HAP-1 (cell line): ENCODE measurements at regions not wholly inside any gene's neighbourhood (a gene's known extent, or its start where the extent isn't known, plus 50 kb on each side); places are given as distances from the start of the nearest gene placed in this dataset.
"Not testable (repeated sequence)": the region's sequence is repeated elsewhere in the genome, so short reads cannot be mapped to it uniquely, and the experiment has no call there.

Experiments
- DNase-seq, 2 experiments: peaks; one replicate each; pipeline ENCODE4 v3.0.0-alpha.2; 2016 to 2020; ENCODE audit warnings: low spot score in 2 of 2
- H3K27me3 ChIP-seq: fragments of 250-450 bp; sonication (Bioruptor Pico); 2 replicates; pipeline ENCODE4 v1.5.1; 2020; ENCODE audit warnings: low read depth, mild to moderate bottlenecking, moderate library complexity
- H3K36me3 ChIP-seq: fragments of 250-450 bp; sonication (Bioruptor Pico); replicated peaks from 2 replicates; pipeline ENCODE4 v1.5.1; 2020; ENCODE audit warnings: mild to moderate bottlenecking
- H3K4me1 ChIP-seq: fragments of 250-450 bp; sonication (Bioruptor Pico); 2 replicates; pipeline ENCODE4 v1.5.1; 2020; ENCODE audit warnings: mild to moderate bottlenecking
- H3K4me3 ChIP-seq: fragments of 250-450 bp; sonication (Bioruptor Pico); 2 replicates; pipeline ENCODE4 v1.5.1; 2020; ENCODE audit warnings: mild to moderate bottlenecking, moderate library complexity
- H3K9me3 ChIP-seq: fragments of 250-450 bp; sonication (Bioruptor Pico); 2 replicates; pipeline ENCODE4 v1.5.1; 2020; ENCODE audit warnings: mild to moderate bottlenecking, moderate library complexity
- in situ Hi-C: fragments of 300-500 bp; cut with MboI; formaldehyde crosslinking; loops from 3 replicates; pipeline ENCODE4 v1.14.3; 2020; ENCODE audit warnings: low sequenced_read_pairs, inconsistent platforms, mixed read lengths

DNA sequence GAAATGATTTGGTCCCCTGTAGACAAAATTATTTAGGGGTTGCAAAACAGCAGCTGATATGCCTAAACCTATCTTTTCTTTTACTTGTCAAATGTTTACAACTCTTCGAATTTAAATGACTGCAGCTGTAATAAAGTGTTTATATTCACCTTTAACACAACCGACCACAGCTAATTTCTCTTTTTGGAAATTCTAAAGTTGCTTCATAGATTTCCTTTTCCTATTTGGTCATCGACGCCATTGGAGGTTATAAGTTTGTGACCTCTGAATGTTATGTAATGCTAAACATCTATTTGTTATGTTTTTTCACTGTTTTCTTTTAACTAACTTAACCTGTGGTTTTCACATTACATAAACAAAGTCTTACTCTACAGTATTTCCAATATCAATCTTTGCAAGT lies 1094.9 kb upstream of the EPHA6 start:
- no peak overlapping the region for H3K4me3 ChIP-seq
- in situ Hi-C loops, result no loop called here
- H3K27me3 ChIP-seq, result no peaks in the 10 kb centered on the region
- DNase-seq, result no peak
- H3K4me1 ChIP-seq, result no peaks in the 10 kb centered on the region
- H3K9me3 ChIP-seq, result no peaks in the 10 kb centered on the region
- H3K36me3 ChIP-seq, result no peaks in the 10 kb centered on the region

DNA sequence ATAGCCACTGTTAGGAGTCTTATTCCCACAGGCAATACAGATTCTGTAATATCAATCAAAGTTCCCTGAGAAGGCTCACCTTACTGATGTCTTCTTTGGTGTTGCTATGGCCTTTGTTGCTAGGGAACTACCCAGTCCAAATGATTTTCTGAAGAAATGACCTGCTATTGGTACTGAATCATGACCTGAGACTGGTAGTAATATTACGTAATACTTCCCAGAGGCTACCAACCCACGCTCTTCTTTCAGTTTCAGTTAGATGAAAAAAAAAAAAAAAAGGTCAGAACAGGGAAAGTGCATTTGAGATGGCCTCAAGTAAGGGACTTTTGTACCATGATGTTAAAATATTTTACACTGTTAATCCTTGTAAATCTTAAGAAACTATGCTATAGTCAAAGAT lies 1092.5 kb upstream of the EPHA6 start:
- Histone ChIP-seq H3K4me1 (no peaks in the 10 kb centered on the region), H3K9me3 (no peaks in the 10 kb centered on the region), H3K4me3 (no peak overlapping the region), H3K27me3 (no peaks in the 10 kb centered on the region), H3K36me3 (no peaks in the 10 kb centered on the region)
- in situ Hi-C loops, result no loop called here
- no peak for DNase-seq

- Histone ChIP-seq H3K9me3 (no peaks in the 10 kb centered on the region), H3K4me3 (no peak overlapping the region), H3K27me3 (no peaks in the 10 kb centered on the region), H3K36me3 (no peaks in the 10 kb centered on the region), H3K4me1 (no peaks in the 10 kb centered on the region)
- DNase-seq, result no peak
- in situ Hi-C loops, result no loop called here
These were observed 1088.6 kb upstream of the EPHA6 start for GRCh38 chr3:95725770-95726169.

- Histone ChIP-seq H3K4me1 (no peaks in the 10 kb centered on the region), H3K4me3 (no peak overlapping the region), H3K27me3 (no peaks in the 10 kb centered on the region), H3K9me3 (no peaks in the 10 kb centered on the region), H3K36me3 (no peaks in the 10 kb centered on the region)
- in situ Hi-C loops, result no loop called here
- no peak for DNase-seq
These were observed 1082.6 kb upstream of the EPHA6 start for GRCh38 chr3:95731753-95732152.

- no peaks in the 10 kb centered on the region for H3K9me3 ChIP-seq
- no peaks in the 10 kb centered on the region for H3K4me1 ChIP-seq
- in situ Hi-C loops, result no loop called here
- H3K36me3 ChIP-seq, result no peaks in the 10 kb centered on the region
- DNase-seq, result no peak
- H3K27me3 ChIP-seq, result no peaks in the 10 kb centered on the region
- H3K4me3 ChIP-seq, result no peak overlapping the region
These were observed 1081.1 kb upstream of the EPHA6 start for GRCh38 chr3:95733336-95733735.

DNA sequence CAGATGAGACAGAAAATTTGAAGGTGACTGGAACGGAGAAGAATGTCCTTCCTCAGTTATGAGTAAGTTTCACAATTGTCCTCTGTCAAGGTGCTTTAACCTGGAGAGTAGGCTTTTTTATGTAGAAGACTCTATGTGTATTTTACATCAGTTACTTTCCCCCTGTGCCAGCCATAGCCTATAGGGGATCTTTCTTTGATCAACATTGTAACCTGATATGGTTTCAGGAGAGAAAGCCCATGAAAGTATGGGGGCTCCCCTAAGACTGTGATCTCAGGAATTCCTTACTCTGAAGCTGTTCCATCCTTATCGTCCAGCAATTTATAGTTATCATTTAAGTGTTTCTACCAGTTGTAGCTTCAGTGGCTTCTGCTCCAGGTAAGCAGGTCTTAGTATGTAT lies 1076.3 kb upstream of the EPHA6 start:
- Histone ChIP-seq H3K36me3 (no peaks in the 10 kb centered on the region), H3K4me1 (no peaks in the 10 kb centered on the region), H3K4me3 (no peak overlapping the region), H3K27me3 (no peaks in the 10 kb centered on the region), H3K9me3 (no peaks in the 10 kb centered on the region)
- in situ Hi-C loops, result no loop called here
- no peak for DNase-seq

- in situ Hi-C loops, H3K36me3 ChIP-seq, H3K4me1 ChIP-seq, H3K9me3 ChIP-seq, H3K27me3 ChIP-seq, H3K4me3 ChIP-seq, DNase-seq: not testable (repeated sequence)
These were observed 1069.5 kb upstream of the EPHA6 start for GRCh38 chr3:95744896-95745295.

- DNase-seq, result no peak
- in situ Hi-C loops, result no loop called here
- H3K9me3 ChIP-seq, result no peaks in the 10 kb centered on the region
- H3K4me3 ChIP-seq, result no peak overlapping the region
- no peaks in the 10 kb centered on the region for H3K27me3 ChIP-seq
- no peaks in the 10 kb centered on the region for H3K36me3 ChIP-seq
- no peaks in the 10 kb centered on the region for H3K4me1 ChIP-seq
These were observed 1064.3 kb upstream of the EPHA6 start for GRCh38 chr3:95750097-95750496.

GRCh38 chr3:95751509-95751908 lies 1062.9 kb upstream of the EPHA6 start:
- Histone ChIP-seq H3K9me3 (no peaks in the 10 kb centered on the region), H3K4me3 (no peak overlapping the region), H3K4me1 (no peaks in the 10 kb centered on the region), H3K27me3 (no peaks in the 10 kb centered on the region), H3K36me3 (no peaks in the 10 kb centered on the region)
- in situ Hi-C loops, result no loop called here
- DNase-seq, result no peak

GRCh38 chr3:95752199-95752598 lies 1062.2 kb upstream of the EPHA6 start:
- Histone ChIP-seq H3K4me1 (no peaks in the 10 kb centered on the region), H3K36me3 (no peaks in the 10 kb centered on the region), H3K9me3 (no peaks in the 10 kb centered on the region), H3K27me3 (no peaks in the 10 kb centered on the region), H3K4me3 (no peak overlapping the region)
- DNase-seq, result no peak
- in situ Hi-C loops, result no loop called here

- in situ Hi-C loops, result no loop called here
- no peak overlapping the region for H3K4me3 ChIP-seq
- H3K36me3 ChIP-seq, result no peaks in the 10 kb centered on the region
- H3K9me3 ChIP-seq, result no peaks in the 10 kb centered on the region
- H3K27me3 ChIP-seq, result no peaks in the 10 kb centered on the region
- no peaks in the 10 kb centered on the region for H3K4me1 ChIP-seq
- no peak for DNase-seq
These were observed 1055.7 kb upstream of the EPHA6 start for GRCh38 chr3:95758707-95759106.

DNA sequence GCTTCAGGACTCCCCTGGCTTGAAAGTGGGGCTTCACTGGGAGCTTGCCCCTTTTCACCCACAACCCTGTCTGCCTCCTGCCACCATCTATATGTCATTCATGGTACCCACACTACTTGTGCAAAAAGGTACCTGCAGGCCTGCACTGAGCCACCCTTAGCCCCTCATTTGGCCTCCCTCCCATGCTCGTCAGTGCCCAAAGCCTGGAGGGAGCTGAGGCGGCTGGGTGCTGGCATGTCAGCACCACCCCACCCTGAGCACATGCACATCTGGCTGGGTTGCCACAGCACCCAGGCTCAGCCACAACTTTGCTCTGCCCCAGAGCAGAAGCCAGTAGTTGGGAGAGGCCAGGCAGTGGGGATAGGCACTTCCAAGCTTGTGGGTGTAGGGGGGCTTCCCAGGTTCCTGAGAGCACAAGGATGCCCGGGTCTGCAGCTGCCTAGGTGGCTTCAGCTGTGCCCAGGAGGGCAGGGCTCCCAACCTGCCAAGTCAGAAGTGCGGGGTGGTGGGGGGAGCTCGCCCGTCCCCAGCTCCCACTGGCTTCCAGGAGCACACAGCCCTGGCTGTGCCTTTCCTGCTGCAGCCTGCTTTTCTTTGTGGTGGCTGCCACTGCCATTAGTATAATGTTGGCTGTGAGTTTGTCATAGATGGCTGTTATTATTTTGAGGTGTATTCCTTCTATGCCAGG lies 1054.6 kb upstream of the EPHA6 start:
- no peaks in the 10 kb centered on the region for H3K27me3 ChIP-seq
- H3K4me1 ChIP-seq, result no peaks in the 10 kb centered on the region
- DNase-seq, result no peak
- H3K4me3 ChIP-seq, result no peak overlapping the region
- no peaks in the 10 kb centered on the region for H3K9me3 ChIP-seq
- no peaks in the 10 kb centered on the region for H3K36me3 ChIP-seq
- in situ Hi-C loops, result no loop called here

- Histone ChIP-seq H3K36me3 (no peaks in the 10 kb centered on the region), H3K27me3 (no peaks in the 10 kb centered on the region), H3K4me3 (no peak overlapping the region), H3K4me1 (no peaks in the 10 kb centered on the region), H3K9me3 (no peaks in the 10 kb centered on the region; the same call in none of the 2 replicates)
- DNase-seq, result no peak
- in situ Hi-C loops, result no loop called here
These were observed 1038.8 kb upstream of the EPHA6 start for GRCh38 chr3:95775486-95776094.

GRCh38 chr3:95781598-95781997 lies 1032.8 kb upstream of the EPHA6 start:
- in situ Hi-C loops, result no loop called here

GRCh38 chr3:95789111-95789510 lies 1025.3 kb upstream of the EPHA6 start:
- Histone ChIP-seq H3K4me3 (no peak overlapping the region), H3K36me3 (no peaks in the 10 kb centered on the region)
- in situ Hi-C loops, result no loop called here

More at GRCh38 chr3:95781598-95781997, 1032.8 kb upstream of the EPHA6 start:
- Histone ChIP-seq H3K9me3 (no peaks in the 10 kb centered on the region; the same call in 1 of the 2 replicates), H3K4me3 (no peak overlapping the region), H3K27me3 (no peaks in the 10 kb centered on the region), H3K36me3 (no peaks in the 10 kb centered on the region), H3K4me1 (no peaks in the 10 kb centered on the region)
- no peak for DNase-seq

More at GRCh38 chr3:95789111-95789510, 1025.3 kb upstream of the EPHA6 start:
- H3K27me3 ChIP-seq, result no peaks in the 10 kb centered on the region
- no peak for DNase-seq
- no peaks in the 10 kb centered on the region for H3K4me1 ChIP-seq
- H3K9me3 ChIP-seq, result no peaks in the 10 kb centered on the region
